ENCODE measurements at regions not wholly inside any gene's neighbourhood (a gene's known extent, or its start where the extent isn't known, plus 50 kb on each side); places are given as distances from the start of the nearest gene placed in this dataset.
"Not testable (repeated sequence)": the region's sequence is repeated elsewhere in the genome, so short reads cannot be mapped to it uniquely, and the experiment has no call there.

- TF ChIP-seq CTCF (conservative IDR thresholded peaks at IDR 0.05); EZH2 (IDR thresholded peaks at IDR 0.05; ENCODE audit: low read depth): not testable (repeated sequence)
These were observed 59.0 kb upstream of the BMS1 start for GRCh38 chr10:42723549-42723948.

All from PC-9 (cell line).